ENCODE measurements at regions not wholly inside any gene's neighbourhood (a gene's known extent, or its start where the extent isn't known, plus 50 kb on each side); places are given as distances from the start of the nearest gene placed in this dataset.

- no peak for ATAC-seq
Observed at GRCh38 chr19:34305221-34306083, 51.1 kb downstream of the GARRE1 start.

GRCh38 chr19:34306213-34306661, 51.9 kb downstream of the GARRE1 start:
- no peak for ATAC-seq

GRCh38 chr19:34306824-34307223, 52.5 kb downstream of the GARRE1 start:
- ATAC-seq = no peak

GRCh38 chr19:34308381-34309367, 54.3 kb downstream of the GARRE1 start:
- ATAC-seq = no peak

- no peak for ATAC-seq
Observed at GRCh38 chr19:34309368-34310138, 55.2 kb downstream of the GARRE1 start.

GRCh38 chr19:34310494-34310981, 54.5 kb upstream of the GPI start:
- ATAC-seq = no peak

GRCh38 chr19:34313188-34313587, 51.8 kb upstream of the GPI start:
- peak; percentile 63 for ATAC-seq

- no peak for ATAC-seq
Observed at GRCh38 chr19:34314437-34315313, 50.3 kb upstream of the GPI start.

Data from esophagus mucosa (tissue), 1 donor.